Esophagus mucosa (tissue), 1 donor: ENCODE measurements at regions not wholly inside any gene's neighbourhood (a gene's known extent, or its start where the extent isn't known, plus 50 kb on each side); places are given as distances from the start of the nearest gene placed in this dataset.
A peak's percentile ranks its signal among the peaks of the same experiment; 100 is the strongest.
"Not testable (repeated sequence)": the region's sequence is repeated elsewhere in the genome, so short reads cannot be mapped to it uniquely, and the experiment has no call there.

ENCODE experiments used
- ATAC-seq: fragments of 200-7000 bp; cut with Tn5 transposase; one replicate; pipeline ENCODE4 v1.9.1; 2020
- donor health status: DM: yes; HTN: yes; CAD: no.

GRCh38 chr16:63890723-63891122 is 1231.1 kb downstream of the CDH11 start:
- ATAC-seq = no peak

DNA sequence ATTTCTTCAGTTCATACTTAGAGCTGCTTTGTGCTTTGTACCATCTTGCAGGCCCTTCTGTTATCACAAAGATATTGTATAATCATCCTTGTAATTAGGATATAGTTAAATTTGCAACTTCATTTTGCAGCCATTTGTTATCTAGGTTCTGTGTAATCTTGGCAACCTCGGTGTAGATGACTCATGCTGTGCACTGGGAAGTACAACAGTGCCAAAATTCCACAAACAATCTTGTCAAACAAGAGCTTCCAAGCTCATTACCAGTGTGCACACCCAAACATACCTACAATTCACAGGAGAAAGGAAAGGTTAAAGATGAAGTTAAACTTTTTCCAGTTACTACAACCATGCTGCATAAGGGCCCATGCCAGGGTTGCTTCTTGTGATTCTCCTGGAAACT is 1231.8 kb downstream of the CDH11 start:
- peak; percentile 94 for ATAC-seq

DNA sequence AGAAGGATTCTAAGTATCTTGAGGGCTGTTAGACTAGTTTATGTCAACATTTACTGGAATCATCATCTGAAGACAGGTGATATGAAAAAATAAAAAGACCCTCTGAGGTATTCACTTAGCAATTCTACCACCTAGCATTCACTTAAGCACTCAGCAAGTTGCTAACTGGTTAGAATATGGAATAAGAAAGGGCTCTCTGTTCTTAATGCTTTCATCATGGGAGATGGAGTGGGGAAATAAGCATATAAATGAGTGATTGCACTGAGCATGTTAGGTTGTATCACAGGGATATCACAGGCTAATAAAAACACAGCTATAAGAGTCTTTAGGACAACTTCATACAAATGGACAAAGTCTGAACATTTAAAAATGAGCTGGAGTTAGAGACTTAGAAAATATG is 1238.8 kb downstream of the CDH11 start:
- ATAC-seq = no peak

DNA sequence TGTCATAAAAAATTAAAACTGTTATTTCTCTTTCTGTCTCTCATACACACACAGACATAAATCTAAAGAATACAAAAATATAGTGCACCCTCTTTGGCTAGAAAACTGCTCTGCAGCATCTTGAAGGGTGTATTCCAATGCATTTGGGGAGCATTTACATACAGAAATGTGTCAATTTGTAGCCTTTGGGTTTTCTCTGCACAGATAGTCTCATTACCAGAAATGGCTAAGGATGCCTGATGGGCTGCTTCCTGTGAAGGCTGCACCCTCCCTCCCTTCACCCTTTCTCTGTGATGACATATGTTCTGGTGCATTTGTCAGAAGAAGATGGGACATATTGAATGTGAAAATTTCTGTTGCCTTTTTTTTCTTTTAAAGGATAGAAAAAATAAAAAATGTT is 1239.3 kb downstream of the CDH11 start:
- no peak for ATAC-seq

- no peak for ATAC-seq
Observed at GRCh38 chr16:63880948-63881347, 1240.9 kb downstream of the CDH11 start.

DNA sequence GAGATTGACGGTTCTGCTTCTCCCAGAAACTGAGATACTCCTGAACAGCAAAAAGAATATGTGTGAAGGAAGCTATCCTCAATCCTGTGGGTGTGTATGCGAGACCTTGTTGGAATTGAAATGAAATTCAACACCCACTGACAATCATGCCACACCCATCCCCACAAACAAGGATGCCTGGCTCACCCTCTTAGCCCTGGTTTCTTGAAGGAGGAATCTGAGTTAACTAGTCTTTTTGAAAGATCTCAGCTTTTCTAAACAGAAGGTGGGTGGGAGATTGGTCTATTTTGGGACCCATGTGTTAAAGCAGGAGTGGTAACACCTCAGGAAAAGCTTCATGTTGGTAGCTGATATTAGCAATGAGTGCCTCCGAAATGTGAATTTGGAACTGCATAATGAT is 1244.5 kb downstream of the CDH11 start:
- ATAC-seq = no peak

- ATAC-seq = no peak
Observed at GRCh38 chr16:63876103-63876502, 1245.8 kb downstream of the CDH11 start.

DNA sequence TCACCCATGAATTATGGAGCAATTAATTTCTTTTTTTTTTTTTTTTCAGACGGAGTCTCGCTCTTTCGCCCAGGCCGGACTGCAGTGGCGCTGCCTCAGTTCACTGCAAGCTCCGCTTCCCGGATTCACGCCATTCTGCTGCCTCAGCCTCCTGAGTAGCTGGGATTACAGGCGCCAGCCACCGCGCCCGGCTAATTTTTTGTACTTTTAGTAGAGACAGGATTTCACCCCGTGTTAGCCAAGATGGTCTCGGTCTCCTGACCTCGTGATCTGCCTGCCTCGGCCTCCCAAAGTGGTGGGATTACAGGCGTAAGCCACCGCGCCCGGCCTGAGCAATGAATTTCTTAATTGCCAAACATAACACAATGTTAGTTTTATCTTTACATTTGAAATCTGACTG is 1261.2 kb downstream of the CDH11 start:
- not testable (repeated sequence) for ATAC-seq

DNA sequence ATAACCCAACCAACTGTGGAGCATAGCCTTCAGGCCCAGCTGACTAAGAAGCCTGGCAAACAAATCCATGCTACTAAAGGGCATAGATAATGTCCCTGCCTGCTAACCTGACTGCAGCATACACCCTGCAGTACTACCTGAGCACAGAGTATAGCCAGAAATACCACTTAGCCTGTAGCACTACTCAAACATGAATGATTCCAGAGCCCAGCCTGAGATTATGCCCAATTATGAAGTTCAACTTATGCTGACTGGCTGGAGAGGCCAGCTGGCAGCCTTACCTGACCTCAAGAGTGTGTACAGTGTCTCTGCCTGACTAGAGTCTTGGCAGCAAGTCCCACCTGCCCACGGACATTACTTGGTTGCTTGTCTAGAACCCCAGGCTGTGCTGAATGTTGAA is 1265.3 kb downstream of the CDH11 start:
- ATAC-seq = no peak

- ATAC-seq = no peak
Observed at GRCh38 chr16:63850979-63851378, 1270.9 kb downstream of the CDH11 start.

DNA sequence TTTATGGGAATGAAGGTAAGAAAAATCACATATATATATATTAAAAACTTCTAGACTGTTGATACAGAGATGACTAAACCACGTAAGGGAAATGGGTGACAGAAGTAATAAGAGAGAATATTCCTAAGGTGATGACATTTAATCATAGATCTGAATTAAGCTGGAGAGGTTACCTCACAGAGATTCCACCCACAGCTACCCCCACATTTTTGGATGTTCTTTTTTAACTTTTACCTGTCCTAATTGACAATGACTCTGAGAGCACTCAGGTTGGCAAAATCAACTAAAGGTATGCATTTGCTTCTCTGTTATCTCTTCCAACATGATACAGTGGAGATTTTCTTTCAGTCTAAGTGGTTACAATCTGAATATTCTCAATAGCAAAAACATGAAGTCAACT is 1280.6 kb downstream of the CDH11 start:
- no peak for ATAC-seq

DNA sequence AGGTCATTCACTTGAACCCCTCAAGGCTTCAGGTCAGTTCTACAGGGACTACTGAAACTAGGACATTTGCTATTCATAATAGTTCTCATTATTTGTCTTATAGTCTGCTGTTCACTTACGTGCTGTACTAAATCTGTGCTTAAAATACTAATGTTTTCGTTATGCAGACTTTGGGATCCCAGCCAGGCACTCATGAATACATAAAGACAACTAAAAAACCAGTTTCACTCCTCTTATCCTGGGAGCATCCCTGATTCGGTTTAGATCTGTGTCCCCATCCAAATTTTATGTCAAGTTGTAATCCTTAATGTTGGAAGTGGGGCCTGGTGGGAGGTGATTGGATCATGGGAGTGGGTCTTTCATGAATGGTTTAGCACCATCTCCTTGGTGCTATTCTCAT is 1291.8 kb downstream of the CDH11 start:
- ATAC-seq = no peak

GRCh38 chr16:63822818-63823217 is 1299.0 kb downstream of the CDH11 start:
- ATAC-seq = peak; percentile 38

DNA sequence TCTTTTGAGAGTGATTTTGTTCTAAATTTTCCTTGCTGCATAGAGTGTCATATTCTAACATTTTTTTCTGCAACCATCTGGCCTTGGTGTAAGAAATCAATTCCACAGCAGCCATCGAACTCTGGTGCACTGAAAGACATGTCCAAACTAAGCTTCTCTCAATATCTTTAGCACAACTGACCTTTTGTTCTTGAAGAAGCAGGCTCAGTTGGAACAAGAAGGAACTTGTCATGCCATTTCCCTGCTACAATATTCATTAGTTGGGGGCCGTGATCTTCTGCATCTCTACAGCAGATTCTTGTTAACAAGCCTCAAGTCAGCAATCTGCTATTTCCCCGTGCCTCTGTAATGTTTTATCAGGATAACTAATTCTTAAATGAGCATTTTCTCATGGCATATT is 1305.6 kb downstream of the CDH11 start:
- ATAC-seq = no peak

- no peak for ATAC-seq
Observed at GRCh38 chr16:63813862-63814261, 1308.0 kb downstream of the CDH11 start.

DNA sequence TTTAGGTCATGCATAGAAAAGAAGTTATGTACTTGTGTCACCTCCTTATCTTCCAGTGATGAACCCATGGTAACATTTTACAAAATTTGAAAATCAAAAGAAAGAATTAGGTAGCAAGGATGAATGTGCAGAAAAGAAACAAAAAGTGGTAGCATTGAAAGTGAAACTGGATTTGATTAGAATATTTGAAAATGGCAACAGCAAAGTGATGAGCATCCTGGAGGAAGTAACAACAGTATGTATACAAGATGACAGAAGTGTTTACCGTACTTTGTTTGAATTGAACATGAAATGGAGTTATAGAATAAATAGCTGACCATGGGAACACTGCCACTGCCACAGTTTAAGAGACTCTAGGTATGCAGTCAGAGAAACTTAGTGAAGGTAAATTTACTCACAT is 1313.1 kb downstream of the CDH11 start:
- no peak for ATAC-seq

DNA sequence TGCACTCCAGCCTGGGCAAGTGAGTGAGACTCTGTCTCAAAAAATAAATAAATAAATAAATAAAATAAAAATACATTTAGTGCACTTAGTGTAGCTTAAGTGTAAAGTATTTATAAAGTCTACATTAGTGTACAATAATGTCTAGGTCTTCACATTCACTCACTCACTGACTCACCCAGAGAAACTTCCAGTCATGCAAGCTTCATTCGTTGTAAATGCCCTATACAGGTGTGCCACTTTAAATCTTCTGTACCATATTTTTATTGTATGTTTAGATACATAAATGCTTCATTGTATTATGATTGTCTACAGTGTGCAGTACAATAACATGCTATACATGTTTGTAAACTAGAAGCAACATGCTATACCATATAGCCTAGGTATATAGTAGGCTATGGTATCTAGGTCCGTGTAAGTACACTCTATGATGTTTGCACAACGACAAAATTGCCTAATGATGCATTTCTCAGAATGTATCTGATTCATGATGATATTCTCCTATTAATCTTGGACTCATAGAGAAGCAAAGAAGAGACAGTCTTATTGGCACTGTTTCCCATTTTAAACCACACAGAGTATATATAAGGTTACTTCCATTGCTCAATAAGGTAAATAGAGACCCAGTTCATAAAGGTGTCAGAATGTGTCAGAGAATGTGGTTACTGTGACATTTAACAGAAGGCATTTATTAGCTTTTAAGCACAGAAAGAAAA is 1314.9 kb downstream of the CDH11 start:
- peak; percentile 91 for ATAC-seq

DNA sequence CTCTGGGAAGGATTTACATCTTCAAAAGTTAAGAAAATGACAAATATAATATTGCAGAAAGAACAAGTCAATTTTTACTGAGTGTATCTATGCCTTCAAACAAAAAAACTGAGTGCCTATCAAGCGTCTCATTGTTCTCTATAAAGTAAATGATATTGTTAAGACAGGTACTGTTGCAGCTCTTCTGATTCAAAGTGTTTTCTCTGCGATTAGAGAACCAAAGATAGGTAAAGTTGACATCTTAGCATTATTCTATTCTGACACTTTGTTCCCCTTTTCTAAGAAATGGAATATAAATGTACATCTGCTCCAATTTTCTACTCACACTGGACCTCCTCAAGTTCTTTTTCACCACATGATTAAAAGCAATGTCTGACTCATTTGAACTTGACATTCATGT is 1317.7 kb downstream of the CDH11 start:
- ATAC-seq = no peak

DNA sequence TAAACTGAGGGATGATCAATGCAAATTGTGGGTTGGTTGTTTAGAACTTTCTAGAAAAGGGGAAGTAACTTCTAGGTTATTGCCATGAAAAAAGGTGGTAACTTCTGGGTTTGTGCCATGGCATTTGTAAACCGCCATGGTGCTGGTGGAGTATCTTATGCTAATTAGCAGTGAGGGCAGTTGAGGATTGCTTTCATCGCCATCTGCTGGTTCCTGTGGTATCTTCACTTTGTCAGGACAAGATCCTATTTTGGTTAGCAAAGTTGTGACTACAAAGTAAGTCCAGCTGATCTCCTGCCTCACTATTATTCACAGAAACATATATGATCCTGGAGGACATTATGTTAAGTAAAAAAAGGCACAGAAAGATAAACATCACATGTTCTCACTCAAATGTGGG is 1332.3 kb downstream of the CDH11 start:
- peak; percentile 43 for ATAC-seq

- ATAC-seq = no peak
Observed at GRCh38 chr16:63787014-63787413, 1334.8 kb downstream of the CDH11 start.

GRCh38 chr16:63785170-63785569 is 1336.7 kb downstream of the CDH11 start:
- ATAC-seq = no peak

DNA sequence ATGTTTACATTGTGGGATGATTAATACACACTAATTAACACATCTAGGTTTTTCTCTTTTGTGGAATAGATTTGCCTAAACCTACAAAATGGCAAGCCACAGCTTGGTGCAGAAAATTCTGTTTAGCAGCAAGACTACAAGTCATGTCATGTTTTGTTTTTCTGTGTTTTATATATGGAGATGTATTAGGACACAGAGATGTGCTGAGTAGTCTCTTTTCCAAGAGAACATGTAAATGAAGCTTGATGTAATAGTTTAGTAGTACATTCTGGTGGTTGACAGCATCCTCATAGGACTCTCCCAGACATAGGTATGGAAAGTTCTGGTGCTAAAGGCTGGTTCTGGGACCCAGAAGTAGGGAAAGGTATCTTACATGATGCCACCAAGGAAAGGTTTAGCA is 1345.4 kb downstream of the CDH11 start:
- ATAC-seq = peak; percentile 50

- ATAC-seq = no peak
Observed at GRCh38 chr16:63776034-63776433, 1345.8 kb downstream of the CDH11 start.

- no peak for ATAC-seq
Observed at GRCh38 chr16:63774302-63774701, 1347.6 kb downstream of the CDH11 start.

DNA sequence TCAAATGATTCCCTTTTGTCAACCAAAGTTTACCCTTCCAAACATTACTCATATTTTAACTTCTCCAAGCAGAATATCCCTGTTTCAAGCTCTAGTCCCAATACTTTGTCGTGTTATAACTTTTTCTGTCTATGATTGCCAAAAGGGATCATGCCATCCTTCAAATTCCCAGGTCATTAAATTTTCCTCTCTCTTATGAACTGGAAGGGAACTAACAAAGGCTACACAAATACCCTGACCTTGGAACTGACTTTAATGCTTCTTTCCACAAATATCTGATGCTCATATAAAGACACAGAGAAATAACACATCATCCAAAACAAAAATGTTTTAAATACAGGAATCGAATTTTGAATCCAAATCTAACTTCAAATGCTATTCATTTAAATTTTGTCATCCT is 1352.7 kb downstream of the CDH11 start:
- no peak for ATAC-seq
